Calu3 (cell line): ENCODE measurements at regions not wholly inside any gene's neighbourhood (a gene's known extent, or its start where the extent isn't known, plus 50 kb on each side); places are given as distances from the start of the nearest gene placed in this dataset.

Experiments
- BruUV-seq: library from RNA; stranded (reverse); fragments of 400-500 nt; replicated peaks from 2 replicates; lab custom pipeline; 2021; lab: Mats Ljungman, UMichigan
- CTCF ChIA-PET: fragments of 300-600 bp; sonication (Branson Sonifier 250); formaldehyde crosslinking; loops from one replicate; lab custom pipeline; 2022; ENCODE audit warnings: antibody characterized with exemption; lab: Charles Lee
- DNase-seq: peaks from one replicate; pipeline ENCODE4 v3.0.0; 2022
- H3K27ac Mint-ChIP-seq: one replicate; pipeline ENCODE4 v1.8.0; 2022; ENCODE audit warnings: mixed read lengths; ENCODE audit not compliant: unreplicated experiment
- H3K27me3 Mint-ChIP-seq: one replicate; pipeline ENCODE4 v1.8.0; 2022; ENCODE audit warnings: mixed read lengths; ENCODE audit not compliant: unreplicated experiment
- H3K36me3 Mint-ChIP-seq: one replicate; pipeline ENCODE4 v1.8.0; 2022; ENCODE audit warnings: mild to moderate bottlenecking, moderate library complexity, mixed read lengths; ENCODE audit not compliant: insufficient read depth, unreplicated experiment
- H3K4me1 Mint-ChIP-seq: one replicate; pipeline ENCODE4 v1.8.0; 2022; ENCODE audit warnings: mild to moderate bottlenecking, low read depth, mixed read lengths; ENCODE audit not compliant: unreplicated experiment
- H3K4me3 Mint-ChIP-seq: one replicate; pipeline ENCODE4 v1.8.0; 2022; ENCODE audit warnings: mild to moderate bottlenecking, low read depth, moderate library complexity, mixed read lengths; ENCODE audit not compliant: unreplicated experiment
- H3K9me3 Mint-ChIP-seq: one replicate; pipeline ENCODE4 v1.8.0; 2022; ENCODE audit warnings: low read depth, mixed read lengths; ENCODE audit not compliant: unreplicated experiment
- intact Hi-C: fragments of 100-400 bp; cut with micrococcal nuclease; formaldehyde crosslinking; loops from one replicate; pipeline ENCODE4 v1.10.0; 2022; ENCODE audit not compliant: unreplicated experiment
- TF ChIP-seq, protein P1 (sequence below): fragments of 200-600 bp; IDR thresholded peaks from one replicate; pipeline ENCODE4 v1.8.0; 2022; ENCODE audit warnings: antibody characterized with exemption; ENCODE audit not compliant: unreplicated experiment

- intact Hi-C loops, result no loop called here
- Mint-ChIP-seq H3K9me3 (no peaks in the 10 kb centered on the region), H3K36me3 (no peaks in the 10 kb centered on the region), H3K27me3 (no peaks in the 10 kb centered on the region), H3K27ac (no peak overlapping the region), H3K4me3 (no peak overlapping the region), H3K4me1 (no peaks in the 10 kb centered on the region)
- TF ChIP-seq, protein P1, sequence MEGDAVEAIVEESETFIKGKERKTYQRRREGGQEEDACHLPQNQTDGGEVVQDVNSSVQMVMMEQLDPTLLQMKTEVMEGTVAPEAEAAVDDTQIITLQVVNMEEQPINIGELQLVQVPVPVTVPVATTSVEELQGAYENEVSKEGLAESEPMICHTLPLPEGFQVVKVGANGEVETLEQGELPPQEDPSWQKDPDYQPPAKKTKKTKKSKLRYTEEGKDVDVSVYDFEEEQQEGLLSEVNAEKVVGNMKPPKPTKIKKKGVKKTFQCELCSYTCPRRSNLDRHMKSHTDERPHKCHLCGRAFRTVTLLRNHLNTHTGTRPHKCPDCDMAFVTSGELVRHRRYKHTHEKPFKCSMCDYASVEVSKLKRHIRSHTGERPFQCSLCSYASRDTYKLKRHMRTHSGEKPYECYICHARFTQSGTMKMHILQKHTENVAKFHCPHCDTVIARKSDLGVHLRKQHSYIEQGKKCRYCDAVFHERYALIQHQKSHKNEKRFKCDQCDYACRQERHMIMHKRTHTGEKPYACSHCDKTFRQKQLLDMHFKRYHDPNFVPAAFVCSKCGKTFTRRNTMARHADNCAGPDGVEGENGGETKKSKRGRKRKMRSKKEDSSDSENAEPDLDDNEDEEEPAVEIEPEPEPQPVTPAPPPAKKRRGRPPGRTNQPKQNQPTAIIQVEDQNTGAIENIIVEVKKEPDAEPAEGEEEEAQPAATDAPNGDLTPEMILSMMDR, result no peak
- no TSS peak for BruUV-seq
- CTCF ChIA-PET, result no interaction called here
- no peak for DNase-seq
These were observed 76.2 kb upstream of the SPIN1 start for GRCh38 chr9:88312045-88312444.

DNA sequence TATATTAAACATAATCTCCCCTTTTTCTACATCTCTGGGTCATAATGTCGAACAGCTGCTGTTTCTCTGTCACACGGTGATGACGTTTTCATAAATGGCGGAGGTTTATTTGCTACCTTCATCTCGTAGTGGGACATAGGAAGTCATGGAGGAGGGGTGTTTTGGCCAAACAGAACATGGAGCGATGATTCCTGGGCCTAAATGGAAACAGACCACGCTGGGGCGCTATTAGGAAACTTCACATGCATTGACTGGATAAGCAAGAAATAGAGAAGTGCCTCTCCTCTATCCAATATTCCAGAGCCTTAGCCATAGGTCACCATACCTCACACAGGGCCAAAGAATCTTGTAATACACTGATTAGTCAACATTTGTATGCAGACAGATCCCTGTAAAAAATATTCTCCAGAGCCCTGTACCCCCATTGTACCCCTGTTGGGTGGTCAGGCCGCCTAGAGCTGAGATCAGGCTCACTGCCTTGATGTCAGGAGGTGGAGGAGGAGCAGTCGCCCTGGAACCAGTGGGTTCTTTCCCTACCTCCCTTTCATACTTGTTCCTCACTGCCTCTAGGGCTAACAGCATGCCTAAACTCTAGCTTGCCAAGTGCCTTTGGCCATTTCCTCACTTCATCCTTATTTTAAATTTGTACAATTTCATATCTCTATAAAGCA lies 77.8 kb upstream of the SPIN1 start:
- BruUV-seq, result no TSS peak
- H3K36me3 Mint-ChIP-seq, result no peaks in the 10 kb centered on the region
- no peak overlapping the region for H3K4me3 Mint-ChIP-seq
- no peaks in the 10 kb centered on the region for H3K4me1 Mint-ChIP-seq
- intact Hi-C loops, result no loop called here
- H3K27me3 Mint-ChIP-seq, result no peaks in the 10 kb centered on the region
- H3K27ac Mint-ChIP-seq, result no peak overlapping the region
- TF ChIP-seq, protein P1, result no peak
- no peaks in the 10 kb centered on the region for H3K9me3 Mint-ChIP-seq
- CTCF ChIA-PET, result no interaction called here
- DNase-seq, result no peak

- no peak overlapping the region for H3K4me3 Mint-ChIP-seq
- CTCF ChIA-PET, result interaction anchor here (0.6 kb wide), 1 partner anchor 226 kb away, joined by 4 read pairs; the partner anchor contains the start of gene NXNL2
- TF ChIP-seq, protein P1, result no peak
These were observed 79.2 kb upstream of the SPIN1 start for GRCh38 chr9:88308831-88309560.

GRCh38 chr9:88307136-88307535 lies 81.1 kb upstream of the SPIN1 start:
- no peak for DNase-seq
- CTCF ChIA-PET, result no interaction called here
- TF ChIP-seq, protein P1, result no peak
- H3K9me3 Mint-ChIP-seq, result no peaks in the 10 kb centered on the region
- H3K36me3 Mint-ChIP-seq, result no peaks in the 10 kb centered on the region
- intact Hi-C loops, result no loop called here
- BruUV-seq, result no TSS peak
- H3K27ac Mint-ChIP-seq, result no peak overlapping the region
- no peaks in the 10 kb centered on the region for H3K27me3 Mint-ChIP-seq
- no peak overlapping the region for H3K4me3 Mint-ChIP-seq
- H3K4me1 Mint-ChIP-seq, result no peaks in the 10 kb centered on the region

More at GRCh38 chr9:88308831-88309560, 79.2 kb upstream of the SPIN1 start:
- Mint-ChIP-seq H3K27me3 (no peaks in the 10 kb centered on the region), H3K4me1 (no peaks in the 10 kb centered on the region), H3K27ac (no peak overlapping the region), H3K9me3 (no peaks in the 10 kb centered on the region), H3K36me3 (no peaks in the 10 kb centered on the region)
- intact Hi-C loops, result no loop called here
- no peak for DNase-seq
- BruUV-seq, result no TSS peak
